ENCODE measurements at regions not wholly inside any gene's neighbourhood (a gene's known extent, or its start where the extent isn't known, plus 50 kb on each side); places are given as distances from the start of the nearest gene placed in this dataset.

DNA sequence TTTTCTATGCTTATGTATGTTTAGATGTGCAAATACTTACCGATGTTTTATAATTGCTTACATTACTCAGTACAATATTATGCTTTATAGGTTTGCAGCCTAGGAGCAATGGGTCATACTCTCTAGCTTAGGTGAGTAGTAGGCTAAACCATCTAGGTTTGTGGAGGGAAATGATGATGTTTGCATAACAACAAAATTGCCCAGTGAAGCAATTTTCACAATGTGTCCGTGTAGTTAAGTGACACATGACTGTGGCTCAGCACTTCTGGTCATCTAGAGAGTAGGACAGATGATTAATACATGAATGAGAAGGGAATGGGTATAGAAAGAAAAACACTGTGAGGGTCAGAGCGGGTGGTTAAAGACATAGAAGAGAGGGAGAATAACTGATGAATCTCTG lies 2116.2 kb upstream of the PIK3C3 start:
- Mint-ChIP-seq H3K4me1 (peaks cover 6% of the 10 kb centered on the region), H3K27me3 (peaks cover 33% of the 10 kb centered on the region), H3K4me3 (no peak overlapping the region), H3K9me3 (peaks cover 6% of the 10 kb centered on the region in 2 donors), H3K27ac (no peak overlapping the region)
- no peak for DNase-seq
- ATAC-seq: no peak

DNA sequence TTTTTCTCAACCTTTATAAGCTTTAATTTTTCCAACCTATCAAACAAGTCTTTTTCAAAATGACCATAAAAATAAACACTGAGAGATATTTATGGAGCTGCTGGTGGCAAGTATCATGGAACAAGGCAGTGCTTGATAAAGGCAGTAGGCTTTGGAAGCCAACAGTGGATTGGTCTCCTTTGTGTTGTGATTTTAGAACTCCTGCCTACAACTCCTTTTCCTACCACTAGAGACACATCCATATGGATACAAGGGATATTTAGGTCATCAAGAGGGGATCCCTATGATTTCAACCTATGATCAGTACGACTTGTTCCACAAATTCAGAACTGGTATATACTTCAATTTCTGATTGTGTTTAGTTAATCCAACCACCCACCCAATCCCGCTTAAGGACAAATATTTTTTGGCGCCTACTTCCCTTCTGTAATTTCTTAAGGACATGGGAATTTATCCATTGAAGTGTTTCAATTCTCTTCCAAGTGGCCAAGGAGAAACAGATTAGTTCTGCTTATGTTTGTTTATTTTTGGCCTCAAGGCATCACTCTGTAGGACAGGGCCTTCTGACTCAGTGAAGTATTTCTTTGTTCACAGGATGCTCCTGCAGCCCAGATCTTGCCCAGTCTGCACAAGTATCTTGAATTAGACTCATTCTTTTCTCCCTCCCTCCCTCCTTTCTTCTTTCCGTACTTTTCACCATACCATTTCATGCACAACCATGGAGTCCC lies 2119.6 kb upstream of the PIK3C3 start:
- ATAC-seq (no peak), DNase-seq (no peak)
- Mint-ChIP-seq H3K27ac (no peak overlapping the region), H3K4me1 (no peaks in the 10 kb centered on the region), H3K9me3 (peaks cover 0 to 2% of the 10 kb centered on the region in 2 donors), H3K27me3 (peaks cover 10% of the 10 kb centered on the region), H3K4me3 (no peak overlapping the region)

DNA sequence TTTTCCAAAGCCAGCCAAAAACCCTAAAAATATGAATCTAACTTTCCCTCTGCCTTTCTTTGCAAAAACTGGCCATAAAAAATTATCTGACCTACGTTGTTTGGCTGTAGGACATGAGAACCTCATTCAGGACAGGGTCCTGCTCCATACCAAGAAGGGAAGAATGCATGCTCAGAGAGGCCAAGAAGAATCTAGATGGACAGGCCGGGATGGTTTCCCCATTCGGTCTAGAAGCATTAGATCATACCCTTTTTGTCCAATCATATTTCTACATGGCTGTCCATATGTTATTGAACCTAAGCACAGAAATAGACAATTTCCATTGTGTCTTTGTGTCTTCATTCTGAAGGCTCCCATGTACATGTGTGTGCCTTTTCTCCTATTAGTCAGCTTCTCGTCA lies 2120.4 kb upstream of the PIK3C3 start:
- no peak for ATAC-seq
- Mint-ChIP-seq H3K4me3 (no peak overlapping the region), H3K4me1 (no peaks in the 10 kb centered on the region), H3K9me3 (peaks cover 0 to 3% of the 10 kb centered on the region in 2 donors), H3K27ac (no peak overlapping the region), H3K27me3 (peaks cover 1% of the 10 kb centered on the region)
- no peak for DNase-seq

DNA sequence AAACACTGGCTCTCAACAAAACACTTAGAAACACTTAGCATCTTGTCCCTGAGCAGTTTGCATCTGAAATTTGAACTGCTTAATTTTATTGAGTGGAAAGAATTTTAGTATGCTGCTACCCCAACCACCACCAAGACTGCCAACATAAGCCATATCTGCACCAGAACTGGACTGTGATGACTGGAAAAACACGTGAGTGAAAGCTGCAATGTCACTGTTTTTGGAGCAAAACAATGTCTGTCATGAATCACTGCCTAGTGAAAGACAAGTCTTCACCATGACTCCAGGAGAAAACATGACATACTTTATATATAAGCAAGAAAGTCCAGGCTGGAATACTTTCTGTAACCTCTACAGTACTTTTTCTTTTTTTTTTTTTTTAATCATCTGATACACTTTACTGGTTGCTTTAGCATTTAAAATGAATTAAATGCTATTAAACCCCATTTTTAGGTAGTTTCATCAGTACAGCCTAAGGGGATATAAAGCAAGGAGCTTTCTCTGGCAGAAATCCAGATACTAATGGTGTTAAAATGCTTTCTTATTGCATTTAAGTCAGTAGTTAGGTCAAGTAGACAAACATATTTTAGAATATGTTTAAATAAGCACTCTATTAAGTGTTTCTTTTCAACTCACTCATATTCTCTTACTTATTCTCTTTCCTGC lies 2129.4 kb upstream of the PIK3C3 start:
- H3K27me3 Mint-ChIP-seq: no peaks in the 10 kb centered on the region
- no peak overlapping the region for H3K4me3 Mint-ChIP-seq
- H3K4me1 Mint-ChIP-seq: no peaks in the 10 kb centered on the region
- ATAC-seq (no peak), DNase-seq (no peak)
- H3K9me3 Mint-ChIP-seq: peaks cover 3 to 14% of the 10 kb centered on the region in 2 donors
- no peak overlapping the region for H3K27ac Mint-ChIP-seq

DNA sequence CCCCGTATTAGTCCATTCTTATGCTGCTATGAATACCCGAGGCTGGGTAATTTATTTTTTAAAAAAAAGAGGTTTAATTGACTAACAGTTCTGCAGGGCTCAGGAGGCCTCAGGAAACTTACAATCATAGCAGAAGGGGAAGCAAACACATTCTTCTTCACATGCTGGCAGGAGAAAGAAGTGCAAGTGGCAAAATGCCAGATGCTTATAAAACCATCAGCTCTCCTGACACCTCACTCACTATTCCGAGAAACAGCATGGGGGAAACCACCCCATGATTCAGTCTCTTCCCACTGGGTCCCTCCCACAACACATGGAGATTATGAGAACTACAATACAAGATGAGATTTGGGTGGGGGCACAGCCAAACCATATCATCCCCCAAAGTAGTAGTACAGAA lies 2148.5 kb upstream of the PIK3C3 start:
- no peak for ATAC-seq
- no peak overlapping the region for H3K4me3 Mint-ChIP-seq
- no peak overlapping the region for H3K27ac Mint-ChIP-seq
- DNase-seq: no peak
- H3K27me3 Mint-ChIP-seq: no peaks in the 10 kb centered on the region
- peaks cover 0 to 7% of the 10 kb centered on the region in 2 donors for H3K9me3 Mint-ChIP-seq
- no peaks in the 10 kb centered on the region for H3K4me1 Mint-ChIP-seq

DNA sequence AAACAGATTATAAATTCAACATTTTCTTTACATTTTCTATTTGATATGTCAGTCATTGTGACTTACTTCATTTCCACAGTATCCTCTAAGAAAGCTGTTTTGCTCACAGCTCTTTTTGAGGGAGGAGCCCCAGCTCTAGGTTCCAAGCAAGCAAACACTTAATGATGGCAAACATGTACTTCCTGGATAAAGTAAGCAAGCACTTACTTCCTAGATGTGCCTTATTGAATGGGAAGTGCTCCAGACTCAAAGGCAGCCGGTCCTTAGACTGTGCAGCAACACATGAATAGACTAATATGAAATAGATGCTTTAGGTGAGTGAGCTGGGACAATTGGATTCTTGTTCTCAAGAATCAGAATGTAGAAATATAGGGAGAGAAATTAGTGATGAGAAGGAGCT lies 2149.8 kb upstream of the PIK3C3 start:
- ATAC-seq (no peak), DNase-seq (no peak)
- no peak overlapping the region for H3K4me3 Mint-ChIP-seq
- H3K9me3 Mint-ChIP-seq: peaks cover 0 to 7% of the 10 kb centered on the region in 2 donors
- no peak overlapping the region for H3K27ac Mint-ChIP-seq
- H3K4me1 Mint-ChIP-seq: no peaks in the 10 kb centered on the region
- no peaks in the 10 kb centered on the region for H3K27me3 Mint-ChIP-seq

DNA sequence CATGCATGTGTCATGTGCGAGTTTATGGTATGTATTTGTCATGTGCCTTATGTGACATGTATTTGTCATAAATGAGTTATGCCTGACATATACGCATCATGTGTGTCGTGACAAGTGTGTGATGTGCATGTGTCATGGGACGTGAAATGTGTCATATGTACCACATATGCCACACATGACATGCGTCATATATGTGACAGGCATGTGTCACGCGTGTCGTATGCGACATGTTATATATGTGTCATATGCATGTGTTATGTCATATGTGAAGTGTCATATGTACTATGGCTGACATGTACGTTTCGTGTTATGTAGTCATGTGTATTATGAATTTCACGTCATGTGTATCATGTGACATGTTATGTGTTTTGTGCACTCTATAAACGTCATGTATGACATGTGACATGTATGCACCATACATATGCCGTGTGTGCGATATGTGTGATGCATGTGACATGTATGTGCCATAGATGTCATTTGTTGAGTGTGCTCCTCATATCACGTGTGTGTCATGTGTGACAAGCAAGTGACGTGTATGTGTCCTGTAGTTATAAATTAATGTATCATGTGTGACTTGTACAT lies 2152.3 kb upstream of the PIK3C3 start:
- ATAC-seq (no peak), DNase-seq (no peak)
- H3K4me1 Mint-ChIP-seq: no peaks in the 10 kb centered on the region
- no peak overlapping the region for H3K27ac Mint-ChIP-seq
- no peak overlapping the region for H3K4me3 Mint-ChIP-seq
- H3K27me3 Mint-ChIP-seq: no peaks in the 10 kb centered on the region
- peaks cover 0 to 7% of the 10 kb centered on the region in 2 donors for H3K9me3 Mint-ChIP-seq

DNA sequence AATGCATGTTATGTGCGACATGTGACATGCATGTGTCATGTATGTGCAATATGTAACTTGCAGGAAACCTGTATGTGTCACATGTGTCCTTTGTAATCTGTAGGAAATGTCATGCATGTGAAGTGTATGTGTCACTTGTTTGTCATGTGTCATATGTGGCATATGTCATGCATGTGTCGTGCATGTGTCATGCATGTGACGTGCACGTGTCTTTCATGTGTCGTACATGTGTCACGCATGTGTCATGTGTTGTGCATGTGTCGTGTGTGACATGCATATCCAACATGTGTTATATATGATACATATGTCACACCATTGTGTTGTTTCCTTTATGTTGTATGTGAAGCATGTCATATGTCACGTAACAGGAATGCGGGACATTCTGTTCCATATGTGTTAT lies 2153.2 kb upstream of the PIK3C3 start:
- H3K9me3 Mint-ChIP-seq: peaks cover 0 to 7% of the 10 kb centered on the region in 2 donors
- H3K4me1 Mint-ChIP-seq: no peaks in the 10 kb centered on the region
- ATAC-seq: no peak
- H3K27me3 Mint-ChIP-seq: no peaks in the 10 kb centered on the region
- no peak overlapping the region for H3K27ac Mint-ChIP-seq
- DNase-seq: no peak
- no peak overlapping the region for H3K4me3 Mint-ChIP-seq

DNA sequence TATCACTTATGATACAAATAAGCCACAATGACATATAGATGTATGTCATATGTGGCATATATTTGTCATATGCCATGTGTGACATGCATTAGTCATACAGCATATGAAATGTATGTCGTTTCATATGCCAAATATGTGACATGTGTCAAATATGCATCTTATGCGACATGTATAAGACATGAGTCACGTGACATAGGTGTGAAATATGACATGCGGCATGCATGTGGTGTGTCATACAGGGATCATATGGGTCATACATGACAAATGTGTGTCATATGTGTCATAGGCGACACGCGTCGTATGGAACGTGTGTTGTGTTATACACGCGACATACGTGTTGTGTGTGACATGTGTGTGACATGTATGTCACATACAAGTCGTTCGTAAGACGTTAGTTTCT lies 2154.0 kb upstream of the PIK3C3 start:
- no peaks in the 10 kb centered on the region for H3K27me3 Mint-ChIP-seq
- no peaks in the 10 kb centered on the region for H3K4me1 Mint-ChIP-seq
- no peak for ATAC-seq
- no peak for DNase-seq
- H3K27ac Mint-ChIP-seq: no peak overlapping the region
- peaks cover 0 to 7% of the 10 kb centered on the region in 2 donors for H3K9me3 Mint-ChIP-seq
- H3K4me3 Mint-ChIP-seq: no peak overlapping the region

DNA sequence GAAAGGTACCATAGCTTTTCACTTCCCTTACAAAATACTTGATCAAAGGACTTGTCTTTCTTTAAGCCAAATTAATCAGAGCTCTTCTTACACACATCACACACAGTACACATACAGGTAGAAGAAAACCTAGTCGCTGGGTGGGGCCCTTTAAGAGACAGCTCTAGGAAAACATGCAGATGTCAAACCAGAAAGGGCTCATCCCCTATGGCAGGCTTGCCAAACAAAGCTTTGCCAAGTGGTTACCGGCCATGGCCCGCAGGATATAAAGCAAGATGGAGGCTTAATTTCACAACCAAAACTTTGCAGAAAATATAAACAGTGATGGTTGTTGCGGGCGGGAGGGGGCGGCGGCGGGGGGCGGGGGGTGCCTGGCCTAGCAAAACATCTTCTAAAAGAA lies 2156.0 kb upstream of the PIK3C3 start:
- Mint-ChIP-seq H3K4me3 (no peak overlapping the region), H3K27me3 (peaks cover 7% of the 10 kb centered on the region), H3K4me1 (no peaks in the 10 kb centered on the region), H3K27ac (no peak overlapping the region), H3K9me3 (peaks cover 0 to 7% of the 10 kb centered on the region in 2 donors)
- no peak for DNase-seq
- ATAC-seq: no peak

DNA sequence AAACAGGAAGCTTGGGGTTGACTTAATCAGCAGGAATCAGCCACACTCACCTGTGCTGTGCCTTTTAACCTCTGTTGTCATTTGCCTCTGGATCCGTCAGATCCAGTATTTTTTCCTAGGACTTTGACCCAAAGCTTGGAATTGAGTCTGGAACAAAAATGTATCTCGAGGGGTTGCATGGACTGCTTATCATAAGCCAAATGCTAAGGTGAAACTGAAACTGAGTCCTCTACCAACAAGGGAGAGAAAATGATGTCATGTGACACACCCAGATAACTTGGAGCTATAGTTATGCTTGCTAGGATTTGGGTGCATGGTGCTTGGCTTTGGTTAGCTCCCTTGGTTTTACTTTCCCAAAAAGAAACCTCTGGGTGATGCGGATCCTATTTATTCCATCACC lies 2158.6 kb upstream of the PIK3C3 start:
- no peak overlapping the region for H3K4me3 Mint-ChIP-seq
- H3K9me3 Mint-ChIP-seq: peaks cover 3 to 7% of the 10 kb centered on the region in 2 donors
- no peak overlapping the region for H3K27ac Mint-ChIP-seq
- no peaks in the 10 kb centered on the region for H3K4me1 Mint-ChIP-seq
- no peak for DNase-seq
- H3K27me3 Mint-ChIP-seq: peaks cover 7% of the 10 kb centered on the region
- ATAC-seq: no peak

DNA sequence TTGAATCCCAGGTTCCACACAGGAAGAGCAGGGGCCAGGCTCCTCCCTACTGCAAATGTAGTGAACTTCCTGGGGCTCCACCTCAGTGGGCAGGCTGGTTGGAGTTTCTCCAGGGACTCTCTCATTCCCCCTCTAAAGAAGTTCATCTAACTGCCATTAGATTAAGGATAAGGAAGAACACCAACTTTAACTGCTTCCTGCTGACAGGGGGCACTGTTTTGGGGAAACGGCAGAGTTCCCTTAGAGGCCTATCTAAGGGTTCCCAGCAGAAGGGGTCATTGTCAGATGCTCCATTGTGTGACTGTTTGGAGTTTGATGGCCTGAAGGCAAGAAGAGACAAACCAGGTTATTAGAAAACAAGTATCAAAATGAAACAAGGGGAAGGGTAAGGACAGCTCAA lies 2159.7 kb upstream of the PIK3C3 start:
- Mint-ChIP-seq H3K27me3 (peaks cover 7% of the 10 kb centered on the region), H3K9me3 (peaks cover 3 to 7% of the 10 kb centered on the region in 2 donors), H3K4me3 (no peak overlapping the region), H3K4me1 (no peaks in the 10 kb centered on the region), H3K27ac (no peak overlapping the region)
- ATAC-seq (no peak), DNase-seq (no peak)

DNA sequence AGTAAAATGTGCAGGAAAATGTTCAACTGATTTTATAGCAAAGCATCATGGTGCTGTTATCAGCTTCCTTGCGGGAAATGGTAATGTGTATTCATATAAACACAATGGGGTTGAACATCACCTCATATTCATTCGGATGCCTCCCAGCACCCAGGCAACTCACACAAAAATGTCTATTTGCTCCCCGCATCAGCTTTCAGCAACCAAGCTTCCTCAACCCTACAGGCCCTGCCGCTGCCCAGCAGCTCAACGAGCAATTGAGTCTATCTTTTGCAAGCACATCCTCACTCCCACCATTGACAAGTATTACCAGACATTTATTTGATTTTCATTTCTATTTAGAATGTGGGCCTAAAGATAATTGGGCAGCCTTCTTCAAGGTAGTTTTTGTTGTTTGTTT lies 2161.4 kb upstream of the PIK3C3 start:
- DNase-seq (no peak), ATAC-seq (no peak)
- Mint-ChIP-seq H3K4me1 (no peaks in the 10 kb centered on the region), H3K27ac (no peak overlapping the region), H3K27me3 (peaks cover 7% of the 10 kb centered on the region), H3K9me3 (peaks cover 3 to 7% of the 10 kb centered on the region in 2 donors), H3K4me3 (no peak overlapping the region)

DNA sequence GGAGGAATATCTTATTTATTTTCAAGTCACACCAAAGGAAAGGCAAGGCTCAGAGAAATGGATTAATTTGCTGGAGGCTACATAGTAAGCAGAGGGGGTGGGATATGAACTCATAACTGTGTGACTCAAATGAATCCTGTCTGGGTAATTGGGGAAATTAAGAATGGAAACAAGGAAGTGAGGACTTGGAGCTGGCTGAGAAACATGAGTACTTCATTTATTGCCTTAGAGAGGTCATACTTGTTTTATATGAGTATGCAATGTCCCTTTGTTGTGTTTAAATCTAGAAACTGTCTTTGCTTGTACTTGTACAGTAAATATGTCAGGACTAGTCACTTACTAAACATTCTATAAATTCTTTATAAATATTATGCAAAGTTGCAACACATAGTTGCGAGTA lies 2166.7 kb upstream of the PIK3C3 start:
- ATAC-seq (no peak), DNase-seq (no peak)

DNA sequence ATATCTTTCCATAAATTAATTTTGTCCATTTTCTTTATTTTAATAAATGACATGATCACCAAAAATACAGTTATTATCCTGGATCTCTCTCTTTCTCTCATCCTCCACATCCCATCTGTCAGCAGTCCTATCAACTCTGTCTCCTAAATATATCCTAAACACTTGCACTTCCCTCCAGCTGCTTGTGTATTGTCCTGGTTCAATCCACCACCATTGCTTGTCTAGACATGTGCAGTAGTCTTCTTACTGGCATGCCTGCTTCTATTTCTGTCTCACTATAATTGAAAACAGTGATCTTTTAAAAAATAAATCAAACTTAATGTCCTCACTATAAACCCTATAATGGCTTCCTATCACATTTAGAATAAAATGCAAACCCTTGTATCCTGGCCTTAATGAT lies 2168.6 kb upstream of the PIK3C3 start:
- no peak overlapping the region for H3K27ac Mint-ChIP-seq
- H3K9me3 Mint-ChIP-seq: peaks cover 0 to 5% of the 10 kb centered on the region in 2 donors
- H3K27me3 Mint-ChIP-seq: no peaks in the 10 kb centered on the region
- no peak for DNase-seq
- no peak for ATAC-seq
- H3K4me3 Mint-ChIP-seq: no peak overlapping the region
- no peaks in the 10 kb centered on the region for H3K4me1 Mint-ChIP-seq

More for the DNA sequence above, 2166.7 kb upstream of the PIK3C3 start:
- peaks cover 0 to 9% of the 10 kb centered on the region in 2 donors for H3K9me3 Mint-ChIP-seq
- no peaks in the 10 kb centered on the region for H3K4me1 Mint-ChIP-seq
- no peak overlapping the region for H3K27ac Mint-ChIP-seq
- no peaks in the 10 kb centered on the region for H3K27me3 Mint-ChIP-seq
- H3K4me3 Mint-ChIP-seq: no peak overlapping the region

DNA sequence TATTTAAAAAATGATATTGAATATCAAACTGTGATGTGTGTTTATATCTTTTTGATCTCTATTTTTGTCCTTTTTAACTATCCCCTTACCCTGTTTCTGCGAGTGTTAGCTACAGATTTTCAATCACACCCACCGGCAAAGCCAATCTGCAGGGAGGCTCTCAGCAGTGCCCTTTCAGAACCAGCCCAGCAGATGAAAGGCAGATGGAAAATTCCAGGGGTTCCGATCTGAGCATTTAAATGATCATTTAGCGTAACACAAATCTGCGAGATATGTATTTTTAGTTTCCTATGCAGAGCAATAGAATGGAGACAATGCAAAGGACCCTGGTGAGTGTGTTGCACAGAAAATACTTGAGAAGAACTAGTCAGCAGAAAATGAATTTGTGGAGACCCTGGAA lies 2170.5 kb upstream of the PIK3C3 start:
- Mint-ChIP-seq H3K9me3 (peaks cover 0 to 5% of the 10 kb centered on the region in 2 donors), H3K27me3 (no peaks in the 10 kb centered on the region), H3K4me3 (no peak overlapping the region), H3K4me1 (no peaks in the 10 kb centered on the region), H3K27ac (no peak overlapping the region)
- DNase-seq (no peak), ATAC-seq (no peak)
